SK-N-SH (cell line): ENCODE measurements at regions not wholly inside any gene's neighbourhood (a gene's known extent, or its start where the extent isn't known, plus 50 kb on each side); places are given as distances from the start of the nearest gene placed in this dataset.

Experiments used
- CTCF ChIP-seq: fragments of 200-600 bp; sonication (generic); IDR thresholded peaks from 2 replicates; pipeline ENCODE4 v1.6.1; 2017; ENCODE audit warnings: antibody characterized with exemption, mild to moderate bottlenecking, moderate library complexity
- EP300 ChIP-seq, 2 experiments: IDR thresholded peaks; 2 replicates each; pipeline versions ENCODE4 v1.4.0 to v1.6.1; 2012; ENCODE audit warnings: borderline replicate concordance in 1 of 2, low read depth in 1 of 2, low read length in 1 of 2
- GATA2 ChIP-seq: sonication (generic); formaldehyde crosslinking; IDR thresholded peaks from 2 replicates; pipeline ENCODE4 v1.5.0; 2020; ENCODE audit warnings: mild to moderate bottlenecking, missing genetic modification reagents
- MAX ChIP-seq: IDR thresholded peaks from 2 replicates; pipeline ENCODE4 v1.4.0; 2012; ENCODE audit warnings: low read depth
- RAD21 ChIP-seq: IDR thresholded peaks from 2 replicates; pipeline ENCODE4 v1.6.1; 2012; ENCODE audit warnings: mild to moderate bottlenecking, low read length
- SMC3 ChIP-seq: IDR thresholded peaks from 2 replicates; pipeline ENCODE4 v1.6.1; 2012; ENCODE audit warnings: low read depth, low read length, improper control_type of control experiment
- YY1 ChIP-seq: IDR thresholded peaks from 2 replicates; pipeline ENCODE4 v1.4.0; 2012; ENCODE audit warnings: low read depth, mild to moderate bottlenecking
- TF ChIP-seq, protein P1 (sequence below): IDR thresholded peaks from 2 replicates; pipeline ENCODE4 v1.6.1; 2012; ENCODE audit warnings: mild to moderate bottlenecking, low read depth, low read length, moderate library complexity
- TF ChIP-seq, protein P2 (sequence below): IDR thresholded peaks from 2 replicates; pipeline ENCODE4; 2012

DNA sequence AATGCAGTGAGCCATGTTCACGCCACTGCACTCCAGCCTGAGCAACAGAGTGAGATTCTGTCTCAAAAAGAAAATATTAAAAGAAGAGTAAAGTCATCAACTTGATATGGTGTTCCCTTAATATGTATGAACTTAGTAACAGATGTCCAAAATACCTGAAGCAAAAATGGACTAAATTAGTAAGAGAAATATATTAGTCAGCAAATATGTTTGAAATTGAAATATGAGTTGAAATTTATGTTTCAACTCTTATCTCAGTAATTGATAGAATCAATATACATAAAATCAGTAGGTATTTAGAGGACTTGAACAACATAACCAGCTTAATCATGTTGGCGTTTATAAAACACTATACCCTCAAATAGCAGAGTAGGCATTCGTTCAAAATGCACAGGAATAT, 668.5 kb downstream of the ISL1 start:
- TF ChIP-seq SMC3 (no peak), EP300 (IDR thresholded peaks at IDR 0.05; ENCODE audit: borderline replicate concordance in 1 of 2, low read depth in 1 of 2, low read length in 1 of 2) (no peak), CTCF (no peak), RAD21 (no peak), MAX (no peak), GATA2 (CRISPR knock-in tag) (no peak), YY1 (no peak)
- TF ChIP-seq, protein P1, sequence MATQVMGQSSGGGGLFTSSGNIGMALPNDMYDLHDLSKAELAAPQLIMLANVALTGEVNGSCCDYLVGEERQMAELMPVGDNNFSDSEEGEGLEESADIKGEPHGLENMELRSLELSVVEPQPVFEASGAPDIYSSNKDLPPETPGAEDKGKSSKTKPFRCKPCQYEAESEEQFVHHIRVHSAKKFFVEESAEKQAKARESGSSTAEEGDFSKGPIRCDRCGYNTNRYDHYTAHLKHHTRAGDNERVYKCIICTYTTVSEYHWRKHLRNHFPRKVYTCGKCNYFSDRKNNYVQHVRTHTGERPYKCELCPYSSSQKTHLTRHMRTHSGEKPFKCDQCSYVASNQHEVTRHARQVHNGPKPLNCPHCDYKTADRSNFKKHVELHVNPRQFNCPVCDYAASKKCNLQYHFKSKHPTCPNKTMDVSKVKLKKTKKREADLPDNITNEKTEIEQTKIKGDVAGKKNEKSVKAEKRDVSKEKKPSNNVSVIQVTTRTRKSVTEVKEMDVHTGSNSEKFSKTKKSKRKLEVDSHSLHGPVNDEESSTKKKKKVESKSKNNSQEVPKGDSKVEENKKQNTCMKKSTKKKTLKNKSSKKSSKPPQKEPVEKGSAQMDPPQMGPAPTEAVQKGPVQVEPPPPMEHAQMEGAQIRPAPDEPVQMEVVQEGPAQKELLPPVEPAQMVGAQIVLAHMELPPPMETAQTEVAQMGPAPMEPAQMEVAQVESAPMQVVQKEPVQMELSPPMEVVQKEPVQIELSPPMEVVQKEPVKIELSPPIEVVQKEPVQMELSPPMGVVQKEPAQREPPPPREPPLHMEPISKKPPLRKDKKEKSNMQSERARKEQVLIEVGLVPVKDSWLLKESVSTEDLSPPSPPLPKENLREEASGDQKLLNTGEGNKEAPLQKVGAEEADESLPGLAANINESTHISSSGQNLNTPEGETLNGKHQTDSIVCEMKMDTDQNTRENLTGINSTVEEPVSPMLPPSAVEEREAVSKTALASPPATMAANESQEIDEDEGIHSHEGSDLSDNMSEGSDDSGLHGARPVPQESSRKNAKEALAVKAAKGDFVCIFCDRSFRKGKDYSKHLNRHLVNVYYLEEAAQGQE: no peak
- TF ChIP-seq, protein P2, sequence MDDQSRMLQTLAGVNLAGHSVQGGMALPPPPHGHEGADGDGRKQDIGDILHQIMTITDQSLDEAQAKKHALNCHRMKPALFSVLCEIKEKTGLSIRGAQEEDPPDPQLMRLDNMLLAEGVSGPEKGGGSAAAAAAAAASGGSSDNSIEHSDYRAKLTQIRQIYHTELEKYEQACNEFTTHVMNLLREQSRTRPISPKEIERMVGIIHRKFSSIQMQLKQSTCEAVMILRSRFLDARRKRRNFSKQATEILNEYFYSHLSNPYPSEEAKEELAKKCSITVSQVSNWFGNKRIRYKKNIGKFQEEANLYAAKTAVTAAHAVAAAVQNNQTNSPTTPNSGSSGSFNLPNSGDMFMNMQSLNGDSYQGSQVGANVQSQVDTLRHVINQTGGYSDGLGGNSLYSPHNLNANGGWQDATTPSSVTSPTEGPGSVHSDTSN: no peak
